GM12878 (cell line): ENCODE measurements at regions not wholly inside any gene's neighbourhood (a gene's known extent, or its start where the extent isn't known, plus 50 kb on each side); places are given as distances from the start of the nearest gene placed in this dataset.

ENCODE experiments used
- ATAC-seq: fragments of 200-7000 bp; cut with Tn5 transposase; 3 replicates; pipeline ENCODE4 v1.9.1; 2020; ENCODE audit warnings: mild to moderate bottlenecking, moderate library complexity
- BruUV-seq: library from RNA; stranded (reverse); fragments of 400-500 nt; replicated peaks from 2 replicates; lab custom pipeline; 2021; lab: Mats Ljungman, UMichigan
- CTCF ChIA-PET: fragments of 300-600 bp; sonication (Branson Sonifier 250); formaldehyde crosslinking; extraction: SDS; loops from one replicate; lab custom pipeline; 2021; ENCODE audit warnings: inconsistent platforms; lab: Yijun Ruan, JAX
- POLR2A ChIA-PET: fragments of 350-600 bp; formaldehyde crosslinking; extraction: SDS; loops from one replicate; lab custom pipeline; 2021; ENCODE audit warnings: inconsistent platforms; lab: Charles Lee
- RAD21 ChIA-PET: fragments of 300-600 bp; sonication (Branson Sonifier 250); formaldehyde crosslinking; loops from one replicate; lab custom pipeline; 2023; ENCODE audit warnings: antibody characterized with exemption; ENCODE audit not compliant: unreplicated experiment; lab: Charles Lee
- SMC1A ChIA-PET: fragments of 300-600 bp; sonication (Branson Sonifier 250); formaldehyde crosslinking; loops from one replicate; lab custom pipeline; 2023; ENCODE audit not compliant: unreplicated experiment, uncharacterized antibody; lab: Charles Lee
- DNase-seq: peaks from one replicate; pipeline ENCODE4 v3.0.0-alpha.2; 2011; ENCODE audit warnings: low read depth, low spot score
- FAIRE-seq: peaks from 3 replicates; lab custom pipeline; 2011; peaks lifted over from hg19 to GRCh38; lab: Jason Lieb, UNC
- H2AFZ ChIP-seq: 2 replicates; pipeline ENCODE4 v1.6.0; 2011; ENCODE audit warnings: low read depth, low read length, control low read depth; ENCODE audit not compliant: control insufficient read depth
- H3K27ac ChIP-seq: 2 replicates; pipeline ENCODE4 v1.5.1; 2011; ENCODE audit warnings: control low read depth; ENCODE audit not compliant: control insufficient read depth, insufficient read depth
- H3K27me3 ChIP-seq, 2 experiments: replicated peaks in 1 of 2; 2 replicates each; pipeline versions ENCODE4 v1.6.0 to v1.6.1; 2011; ENCODE audit warnings: low read length in 1 of 2; ENCODE audit not compliant: control insufficient read depth in 2 of 2, insufficient read depth in 2 of 2
- H3K36me3 ChIP-seq, 2 experiments: 2 replicates each; pipeline ENCODE4 v1.5.1; 2011; ENCODE audit warnings: low read length in 1 of 2; ENCODE audit not compliant: control insufficient read depth in 2 of 2, insufficient read depth in 2 of 2
- H3K4me1 ChIP-seq: 2 replicates; pipeline ENCODE4 v1.6.1; 2011; ENCODE audit warnings: mild to moderate bottlenecking, low read length, moderate library complexity, mixed read lengths; ENCODE audit not compliant: control insufficient read depth, insufficient read depth
- H3K4me2 ChIP-seq: 2 replicates; pipeline ENCODE4 v1.6.0; 2011; ENCODE audit warnings: control low read depth; ENCODE audit not compliant: control insufficient read depth, insufficient read depth
- H3K4me3 ChIP-seq: fragments of 200-600 bp; sonication (generic); 2 replicates; pipeline ENCODE4 v1.5.1; 2016
- H3K79me2 ChIP-seq: 2 replicates; pipeline ENCODE4 v1.6.0; 2011; ENCODE audit warnings: low read length; ENCODE audit not compliant: control insufficient read depth, insufficient read depth
- H3K9ac ChIP-seq: 2 replicates; pipeline ENCODE4 v1.8.0; 2011; ENCODE audit warnings: low read length, control low read depth, mixed read lengths; ENCODE audit not compliant: control insufficient read depth, insufficient read depth
- H3K9me3 ChIP-seq: replicated peaks from 3 replicates; pipeline ENCODE4 v1.5.1; 2011; ENCODE audit warnings: mild to moderate bottlenecking, low read length; ENCODE audit not compliant: control insufficient read depth, insufficient read depth
- H4K20me1 ChIP-seq: 2 replicates; pipeline ENCODE4 v1.6.0; 2011; ENCODE audit not compliant: control insufficient read depth, insufficient read depth
- IRF4 ChIP-seq: IDR thresholded peaks from 2 replicates; pipeline ENCODE4 v1.6.1; 2011; ENCODE audit warnings: low read depth, low read length
- KLF5 ChIP-seq: fragments of 450-650 bp; IDR thresholded peaks from 2 replicates; pipeline ENCODE4 v1.6.1; 2014; ENCODE audit warnings: mild to moderate bottlenecking; ENCODE audit not compliant: partially characterized antibody
- MTA2 ChIP-seq: fragments of 450-650 bp; IDR thresholded peaks from 2 replicates; pipeline ENCODE4 v1.6.1; 2016; ENCODE audit warnings: low read depth, mild to moderate bottlenecking, moderate library complexity
- MXI1 ChIP-seq: fragments of 150-350 bp; IDR thresholded peaks from 2 replicates; pipeline ENCODE4 v1.6.1; 2011; ENCODE audit warnings: low read depth, mild to moderate bottlenecking, inconsistent platforms, low read length, improper control_type of control experiment
- NRF1 ChIP-seq: conservative IDR thresholded peaks from 2 replicates; pipeline ENCODE4 v1.6.1; 2011; ENCODE audit warnings: mild to moderate bottlenecking, low read depth, low read length, improper control_type of control experiment
- WRNIP1 ChIP-seq: IDR thresholded peaks from 2 replicates; pipeline ENCODE4 v1.6.1; 2011; ENCODE audit warnings: low read depth, low read length, improper control_type of control experiment, borderline replicate concordance
- YY1 ChIP-seq: IDR thresholded peaks from 2 replicates; pipeline ENCODE4 v1.6.1; 2011; ENCODE audit warnings: low read depth, mild to moderate bottlenecking, low read length
- WGBS: methylation state at CpG from one replicate; pipeline ENCODE4 v1.1.6; 2016; ENCODE audit warnings: low lambda C conversion rate; ENCODE audit not compliant: insufficient replicate concordance, insufficient coverage; ENCODE audit errors: missing lambda C conversion rate; 5-methylcytosine and 5-hydroxymethylcytosine counted together
- in situ Hi-C: fragments of 300-500 bp; cut with MboI; formaldehyde crosslinking; loops from 9 replicates; pipeline ENCODE4 v1.14.3; 2018; ENCODE audit warnings: mixed read lengths
- intact Hi-C: fragments of 100-400 bp; cut with micrococcal nuclease; formaldehyde crosslinking; loops from one replicate; pipeline ENCODE4 v1.14.2; 2022; ENCODE audit not compliant: unreplicated experiment
- TF ChIP-seq, protein P1 (sequence below): IDR thresholded peaks from 2 replicates; pipeline ENCODE4 v1.6.1; 2012; ENCODE audit warnings: low read length, inconsistent platforms
- TF ChIP-seq, protein P2 (sequence below): fragments of 450-650 bp; IDR thresholded peaks from 2 replicates; pipeline ENCODE4 v1.6.1; 2017; ENCODE audit warnings: mild to moderate bottlenecking, moderate library complexity
- TF ChIP-seq, protein P3 (sequence below): IDR thresholded peaks from 2 replicates; pipeline ENCODE4 v1.6.1; 2012; ENCODE audit warnings: low read depth, low read length, improper control_type of control experiment

DNA sequence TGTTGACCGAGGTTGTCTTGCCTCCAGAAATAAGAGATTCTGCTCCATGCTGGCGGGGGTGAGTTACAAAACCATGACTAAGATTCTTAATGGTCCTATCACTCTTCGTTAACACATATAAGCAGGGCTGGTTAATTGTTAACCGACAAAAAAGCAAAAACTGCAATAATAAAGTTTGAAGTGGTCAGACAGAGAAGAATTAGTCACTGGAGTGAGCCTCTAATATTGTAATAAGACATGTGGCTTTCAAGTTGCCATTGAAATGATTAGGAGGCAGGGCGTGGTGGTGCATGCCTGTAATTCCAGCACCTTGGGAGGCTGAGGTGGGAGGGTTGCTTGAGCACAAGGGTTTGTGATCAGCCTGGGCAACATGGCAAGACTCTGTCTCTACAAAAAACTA, 78.4 kb upstream of the NR2F2 start:
- no TSS peak for BruUV-seq
- Histone ChIP-seq H3K9me3 (peaks cover 1% of the 10 kb centered on the region; the same call in 1 of the 3 replicates), H3K27me3 (no peaks in the 10 kb centered on the region), H2AFZ (no peak overlapping the region), H3K4me3 (no peak overlapping the region), H3K4me1 (no peaks in the 10 kb centered on the region), H3K79me2 (no peaks in the 10 kb centered on the region), H3K4me2 (no peak overlapping the region), H4K20me1 (no peaks in the 10 kb centered on the region), H3K36me3 (no peaks in the 10 kb centered on the region), H3K9ac (no peak overlapping the region), H3K27ac (no peak overlapping the region)
- ChIA-PET POLR2A (no interaction called here), CTCF (no interaction called here), SMC1A (interaction anchor here (0.6 to 1.6 kb wide), 8 partner anchors 9 to 804 kb away, joined by 3 to 6 read pairs (median 3); no protein-coding TSS in a partner anchor), RAD21 (no interaction called here)
- FAIRE-seq (no peak), ATAC-seq (peak; percentile 56), DNase-seq (no peak)
- in situ Hi-C loops (no loop called here), intact Hi-C loops (no loop called here)
- 12% methylated on average over 5 of the region's 5 CpGs for WGBS
- TF ChIP-seq KLF5: no peak
- no peak for TF ChIP-seq NRF1
- peak; percentile 27; the same call in 1 of the 2 replicates for TF ChIP-seq MTA2
- TF ChIP-seq WRNIP1: no peak

DNA sequence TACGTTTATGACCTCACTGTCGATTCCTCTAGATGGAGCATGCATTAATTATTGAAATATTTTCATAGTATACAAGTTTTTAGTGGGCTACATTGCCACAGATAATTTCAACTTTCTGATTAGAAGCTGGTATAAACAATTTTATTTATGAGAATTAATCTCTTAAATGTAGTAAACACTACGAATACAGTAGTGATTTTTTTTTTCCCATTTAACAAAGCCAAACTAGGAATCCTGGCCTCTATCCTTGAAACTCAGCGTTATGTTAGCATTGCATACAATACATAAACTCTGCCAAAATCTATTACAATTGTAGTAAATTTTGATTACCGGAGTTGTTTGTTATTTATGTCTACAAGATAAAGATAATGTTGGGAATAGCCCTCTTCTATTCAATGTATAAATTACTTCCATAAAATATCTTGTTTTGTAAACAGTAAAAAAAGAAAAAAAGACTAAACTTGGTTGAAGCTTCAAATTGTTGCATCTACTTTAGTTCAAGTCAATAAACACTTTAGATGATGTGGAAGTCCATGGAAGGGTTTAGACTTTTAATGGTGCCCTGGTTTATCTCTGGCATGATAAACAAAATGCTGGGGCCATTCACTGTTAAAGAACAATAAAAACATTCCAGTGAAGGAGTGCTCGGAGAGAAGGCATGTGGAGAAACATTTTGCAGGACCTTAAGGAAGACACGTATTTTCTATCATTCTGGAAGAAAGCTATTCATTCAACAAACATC, 77.3 kb upstream of the NR2F2 start:
- Histone ChIP-seq H2AFZ (no peak overlapping the region), H3K9me3 (no peaks in the 10 kb centered on the region), H4K20me1 (no peaks in the 10 kb centered on the region), H3K27me3 (no peaks in the 10 kb centered on the region), H3K27ac (no peak overlapping the region), H3K4me2 (no peak overlapping the region), H3K9ac (no peak overlapping the region), H3K36me3 (no peaks in the 10 kb centered on the region), H3K4me1 (no peaks in the 10 kb centered on the region), H3K79me2 (no peaks in the 10 kb centered on the region), H3K4me3 (no peak overlapping the region)
- FAIRE-seq: no peak
- CTCF ChIA-PET: interaction anchor here (0.9 to 1.0 kb wide), 2 partner anchors 9 to 964 kb away, joined by 3 read pairs; no protein-coding TSS in a partner anchor
- BruUV-seq: no TSS peak
- no peak for ATAC-seq
- POLR2A ChIA-PET: no interaction called here
- SMC1A ChIA-PET: interaction anchor here (1.0 to 1.6 kb wide), 5 partner anchors 9 to 74 kb away, joined by 3 to 6 read pairs (median 3); no protein-coding TSS in a partner anchor
- RAD21 ChIA-PET: no interaction called here
- 25% methylated on average over 7 of the region's 7 CpGs for WGBS
- DNase-seq: no peak
- in situ Hi-C loops: no loop called here
- intact Hi-C loops: no loop called here
- TF ChIP-seq, protein P1, sequence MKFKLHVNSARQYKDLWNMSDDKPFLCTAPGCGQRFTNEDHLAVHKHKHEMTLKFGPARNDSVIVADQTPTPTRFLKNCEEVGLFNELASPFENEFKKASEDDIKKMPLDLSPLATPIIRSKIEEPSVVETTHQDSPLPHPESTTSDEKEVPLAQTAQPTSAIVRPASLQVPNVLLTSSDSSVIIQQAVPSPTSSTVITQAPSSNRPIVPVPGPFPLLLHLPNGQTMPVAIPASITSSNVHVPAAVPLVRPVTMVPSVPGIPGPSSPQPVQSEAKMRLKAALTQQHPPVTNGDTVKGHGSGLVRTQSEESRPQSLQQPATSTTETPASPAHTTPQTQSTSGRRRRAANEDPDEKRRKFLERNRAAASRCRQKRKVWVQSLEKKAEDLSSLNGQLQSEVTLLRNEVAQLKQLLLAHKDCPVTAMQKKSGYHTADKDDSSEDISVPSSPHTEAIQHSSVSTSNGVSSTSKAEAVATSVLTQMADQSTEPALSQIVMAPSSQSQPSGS: no peak
- no peak for TF ChIP-seq MXI1
- no peak for TF ChIP-seq IRF4
- TF ChIP-seq, protein P2, sequence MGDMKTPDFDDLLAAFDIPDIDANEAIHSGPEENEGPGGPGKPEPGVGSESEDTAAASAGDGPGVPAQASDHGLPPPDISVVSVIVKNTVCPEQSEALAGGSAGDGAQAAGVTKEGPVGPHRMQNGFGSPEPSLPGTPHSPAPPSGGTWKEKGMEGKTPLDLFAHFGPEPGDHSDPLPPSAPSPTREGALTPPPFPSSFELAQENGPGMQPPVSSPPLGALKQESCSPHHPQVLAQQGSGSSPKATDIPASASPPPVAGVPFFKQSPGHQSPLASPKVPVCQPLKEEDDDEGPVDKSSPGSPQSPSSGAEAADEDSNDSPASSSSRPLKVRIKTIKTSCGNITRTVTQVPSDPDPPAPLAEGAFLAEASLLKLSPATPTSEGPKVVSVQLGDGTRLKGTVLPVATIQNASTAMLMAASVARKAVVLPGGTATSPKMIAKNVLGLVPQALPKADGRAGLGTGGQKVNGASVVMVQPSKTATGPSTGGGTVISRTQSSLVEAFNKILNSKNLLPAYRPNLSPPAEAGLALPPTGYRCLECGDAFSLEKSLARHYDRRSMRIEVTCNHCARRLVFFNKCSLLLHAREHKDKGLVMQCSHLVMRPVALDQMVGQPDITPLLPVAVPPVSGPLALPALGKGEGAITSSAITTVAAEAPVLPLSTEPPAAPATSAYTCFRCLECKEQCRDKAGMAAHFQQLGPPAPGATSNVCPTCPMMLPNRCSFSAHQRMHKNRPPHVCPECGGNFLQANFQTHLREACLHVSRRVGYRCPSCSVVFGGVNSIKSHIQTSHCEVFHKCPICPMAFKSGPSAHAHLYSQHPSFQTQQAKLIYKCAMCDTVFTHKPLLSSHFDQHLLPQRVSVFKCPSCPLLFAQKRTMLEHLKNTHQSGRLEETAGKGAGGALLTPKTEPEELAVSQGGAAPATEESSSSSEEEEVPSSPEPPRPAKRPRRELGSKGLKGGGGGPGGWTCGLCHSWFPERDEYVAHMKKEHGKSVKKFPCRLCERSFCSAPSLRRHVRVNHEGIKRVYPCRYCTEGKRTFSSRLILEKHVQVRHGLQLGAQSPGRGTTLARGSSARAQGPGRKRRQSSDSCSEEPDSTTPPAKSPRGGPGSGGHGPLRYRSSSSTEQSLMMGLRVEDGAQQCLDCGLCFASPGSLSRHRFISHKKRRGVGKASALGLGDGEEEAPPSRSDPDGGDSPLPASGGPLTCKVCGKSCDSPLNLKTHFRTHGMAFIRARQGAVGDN: no peak
- no peak for TF ChIP-seq MTA2
- TF ChIP-seq, protein P3, sequence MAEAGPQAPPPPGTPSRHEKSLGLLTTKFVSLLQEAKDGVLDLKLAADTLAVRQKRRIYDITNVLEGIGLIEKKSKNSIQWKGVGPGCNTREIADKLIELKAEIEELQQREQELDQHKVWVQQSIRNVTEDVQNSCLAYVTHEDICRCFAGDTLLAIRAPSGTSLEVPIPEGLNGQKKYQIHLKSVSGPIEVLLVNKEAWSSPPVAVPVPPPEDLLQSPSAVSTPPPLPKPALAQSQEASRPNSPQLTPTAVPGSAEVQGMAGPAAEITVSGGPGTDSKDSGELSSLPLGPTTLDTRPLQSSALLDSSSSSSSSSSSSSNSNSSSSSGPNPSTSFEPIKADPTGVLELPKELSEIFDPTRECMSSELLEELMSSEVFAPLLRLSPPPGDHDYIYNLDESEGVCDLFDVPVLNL: no peak
- TF ChIP-seq YY1: no peak
